HG02759 (cell line): ENCODE measurements at regions not wholly inside any gene's neighbourhood (a gene's known extent, or its start where the extent isn't known, plus 50 kb on each side); places are given as distances from the start of the nearest gene placed in this dataset.

Experiments
- ATAC-seq: cut with Tn5 transposase; IDR thresholded peaks from one replicate; pipeline ENCODE4 v1.9.1; 2021; ENCODE audit warnings: mild to moderate bottlenecking, moderate library complexity; ENCODE audit not compliant: unreplicated experiment

- ATAC-seq: peak; percentile 63
Measured at GRCh38 chr5:107294211-107294550, 376.6 kb downstream of the EFNA5 start.

DNA sequence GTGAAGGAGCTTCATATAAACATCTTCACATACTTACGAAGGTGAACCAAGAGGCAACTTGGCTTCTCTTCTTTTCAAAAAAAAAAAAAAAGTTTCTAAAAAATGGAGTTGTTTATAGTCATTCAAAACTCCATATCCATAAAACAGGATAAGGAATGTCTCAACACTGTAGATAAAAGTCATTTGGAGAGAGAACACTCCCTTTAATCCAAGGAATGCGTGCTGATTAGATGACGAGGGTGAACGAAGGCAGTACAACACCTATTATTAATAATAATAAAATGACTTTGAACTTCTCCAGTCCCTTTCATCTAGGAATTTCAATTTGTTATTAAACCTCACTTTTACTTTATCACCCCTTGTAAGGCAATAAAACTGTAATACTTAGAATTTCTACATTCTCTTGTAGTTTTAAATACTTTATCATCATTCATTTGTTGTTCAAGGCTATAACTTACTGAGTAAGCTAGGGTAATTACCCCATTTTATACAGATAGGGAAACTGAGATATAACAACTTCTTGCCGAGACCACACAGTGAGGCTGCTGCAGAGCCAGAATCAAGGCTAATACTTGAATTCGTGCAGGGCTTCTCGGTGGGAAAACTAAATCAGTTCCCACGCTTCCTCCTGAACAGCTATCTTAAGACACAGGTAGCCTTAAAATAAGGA is 377.1 kb downstream of the EFNA5 start:
- peak; percentile 12 for ATAC-seq

DNA sequence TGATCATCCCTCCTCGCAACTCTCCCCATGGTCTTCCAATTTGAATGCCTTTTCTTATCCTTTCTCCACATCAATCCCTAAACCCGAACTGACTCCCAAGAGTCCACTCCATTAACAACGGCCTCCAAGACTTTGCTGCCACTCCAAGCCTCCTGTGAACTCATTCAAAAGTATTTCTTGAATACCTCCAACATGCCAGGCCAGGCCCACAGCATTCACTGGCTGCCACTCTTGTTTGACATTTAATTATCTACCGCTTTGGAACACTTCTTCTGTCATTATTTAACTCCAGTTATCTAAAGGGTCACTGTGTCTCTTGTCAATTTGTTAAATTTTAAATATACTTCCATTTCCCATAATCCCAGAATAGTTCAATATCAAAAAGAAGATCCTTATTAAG is 378.9 kb downstream of the EFNA5 start:
- no peak for ATAC-seq

- no peak for ATAC-seq
Measured at GRCh38 chr5:107290780-107291398, 379.8 kb downstream of the EFNA5 start.

DNA sequence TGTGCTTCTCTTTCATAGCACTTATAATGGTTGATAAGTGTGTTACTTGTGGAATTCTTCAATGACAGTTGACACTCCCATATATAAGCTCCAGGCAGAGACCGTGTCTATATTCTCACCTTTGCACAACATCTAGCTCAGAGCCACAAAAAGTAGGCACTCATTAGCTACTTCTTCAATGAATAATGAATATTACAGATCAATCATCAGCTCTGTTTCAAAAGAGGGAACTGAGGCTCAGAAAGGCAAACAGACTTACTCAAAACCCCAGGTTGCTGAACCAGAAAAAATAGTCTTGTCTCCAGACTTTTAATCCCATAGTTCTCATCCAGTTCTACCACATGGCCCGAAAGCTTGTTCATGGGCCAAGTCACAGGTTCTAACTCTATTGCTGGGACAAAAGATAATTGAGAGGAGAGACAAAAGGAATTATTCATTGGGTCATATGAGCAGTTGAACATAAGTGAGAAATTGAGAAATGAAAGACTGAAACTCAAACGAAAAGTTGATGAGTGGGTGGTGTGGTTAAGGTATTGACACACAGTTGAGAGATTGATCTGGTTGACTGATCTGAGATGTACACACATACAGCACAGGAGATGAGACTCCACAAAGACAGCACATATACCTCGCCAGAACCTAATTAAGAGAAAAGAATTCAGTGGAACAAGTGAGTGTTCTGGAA is 381.6 kb downstream of the EFNA5 start:
- ATAC-seq: peak; percentile 79

DNA sequence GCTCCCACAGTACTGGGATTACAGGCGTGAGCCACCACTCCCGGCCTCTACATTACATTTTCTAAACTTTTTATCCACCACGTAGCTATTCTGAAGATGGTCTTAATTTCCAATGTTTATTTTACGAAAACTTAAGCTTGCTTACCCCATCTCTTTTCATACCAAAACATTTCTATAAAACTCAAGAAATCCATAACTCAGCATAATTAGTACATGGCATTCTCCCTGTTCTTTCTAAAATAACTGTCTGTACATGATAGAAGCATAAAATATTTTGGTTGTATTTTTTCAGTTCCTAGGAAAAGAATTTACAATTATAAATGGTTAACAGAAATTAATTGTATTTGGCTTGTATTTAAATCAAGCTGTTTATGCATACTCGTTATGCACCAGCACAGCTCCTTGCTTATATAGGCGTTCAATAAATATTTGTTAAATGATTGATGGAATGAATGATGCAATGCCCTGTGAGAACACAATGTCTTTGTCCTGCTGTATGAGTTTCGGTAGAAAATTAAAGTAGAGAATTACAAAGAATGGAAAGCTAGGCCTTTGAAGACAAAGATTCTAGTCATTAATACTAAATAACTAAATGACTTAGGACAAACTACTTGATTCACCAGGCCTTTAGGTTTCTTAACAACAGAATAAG is 384.2 kb downstream of the EFNA5 start:
- ATAC-seq: no peak

DNA sequence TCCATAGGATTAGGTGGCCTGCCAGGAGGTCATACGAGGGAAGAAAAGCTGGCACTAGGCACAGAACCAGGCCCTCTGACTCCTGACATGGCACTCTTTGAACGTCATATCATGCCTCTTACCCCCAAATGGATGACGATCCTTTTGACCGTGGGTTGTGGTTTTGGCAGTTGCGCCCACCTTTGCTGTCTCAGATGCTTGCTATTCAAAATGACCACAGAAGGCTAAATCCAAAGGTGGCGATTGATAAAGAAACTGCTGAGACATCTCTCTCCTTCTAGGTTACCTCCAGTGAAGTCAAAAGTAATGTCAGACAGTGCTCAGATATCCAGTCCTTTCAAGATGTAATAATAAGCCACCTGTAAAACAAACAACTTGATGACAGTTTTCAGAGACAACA is 385.0 kb downstream of the EFNA5 start:
- ATAC-seq: peak; percentile 41

- no peak for ATAC-seq
Measured at GRCh38 chr5:107284822-107285525, 385.8 kb downstream of the EFNA5 start.

DNA sequence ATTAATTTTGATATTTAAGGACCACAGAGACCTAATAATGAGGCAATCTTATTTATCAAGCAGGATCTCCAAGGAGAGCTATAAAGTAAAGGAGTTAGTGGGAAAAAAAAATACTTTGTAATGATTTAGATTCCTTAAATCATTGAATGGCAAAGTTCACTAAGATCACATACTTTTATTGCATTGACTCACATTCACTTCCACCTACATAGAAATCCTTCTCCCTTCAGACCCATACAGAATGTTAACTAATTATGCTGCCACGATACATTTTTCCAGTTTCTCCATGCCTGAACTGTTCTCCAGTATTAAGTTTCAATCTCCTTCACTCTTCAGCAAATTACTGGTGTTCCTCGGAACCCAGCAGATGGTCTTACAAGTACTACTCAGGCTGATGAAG is 388.7 kb downstream of the EFNA5 start:
- ATAC-seq: no peak

DNA sequence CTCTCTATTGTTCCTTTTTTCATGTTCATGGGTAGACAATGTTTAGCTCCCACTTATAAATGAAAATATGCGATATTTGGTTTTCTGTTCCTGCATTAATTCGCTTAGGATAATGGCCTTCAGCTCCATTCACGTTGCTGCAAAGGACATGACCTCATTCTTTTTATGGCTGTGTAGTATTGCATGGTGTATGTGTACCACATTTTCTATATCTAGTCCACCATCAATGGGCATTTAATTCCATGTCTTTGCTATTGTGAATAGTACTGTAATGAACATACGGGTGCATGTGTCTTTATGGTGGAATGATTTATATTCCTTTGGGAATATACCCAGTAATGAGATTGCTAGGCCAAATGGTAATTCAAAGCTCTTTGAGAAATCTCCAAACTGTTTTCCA is 392.0 kb downstream of the EFNA5 start:
- ATAC-seq: no peak

DNA sequence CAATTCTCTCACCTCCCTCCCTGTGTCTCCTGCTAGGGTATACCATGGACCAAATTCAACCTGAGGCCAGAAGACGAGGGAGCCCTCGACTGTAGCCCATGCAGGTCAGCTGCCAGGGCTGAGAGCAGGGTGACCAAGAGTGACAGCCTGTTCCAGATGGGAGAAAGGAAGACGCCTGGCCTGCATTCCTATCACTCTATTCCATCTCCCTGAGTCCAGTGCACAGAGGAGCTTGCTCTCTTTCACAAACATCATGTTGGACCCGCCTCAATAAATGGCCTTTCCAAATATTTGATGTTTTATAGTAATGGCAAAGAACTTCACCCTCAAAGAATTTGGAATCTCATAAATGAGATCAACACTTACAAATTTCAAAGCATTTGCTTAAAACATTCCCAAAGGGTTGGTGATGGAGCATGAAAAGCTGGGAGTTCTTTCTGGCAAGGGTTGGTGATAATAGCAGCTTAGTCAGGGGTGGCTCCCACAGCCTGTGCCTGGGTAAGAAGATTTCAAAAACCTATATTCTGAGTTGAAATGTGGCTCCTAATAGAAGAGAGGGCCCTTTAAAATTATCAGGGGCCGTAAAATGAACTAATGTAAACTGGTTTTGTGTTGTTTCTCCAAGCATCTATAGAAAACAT is 393.1 kb downstream of the EFNA5 start:
- ATAC-seq: no peak

GRCh38 chr5:107275333-107275732 is 395.4 kb downstream of the EFNA5 start:
- ATAC-seq: no peak

- no peak for ATAC-seq
Measured at GRCh38 chr5:107274571-107274970, 396.2 kb downstream of the EFNA5 start.

DNA sequence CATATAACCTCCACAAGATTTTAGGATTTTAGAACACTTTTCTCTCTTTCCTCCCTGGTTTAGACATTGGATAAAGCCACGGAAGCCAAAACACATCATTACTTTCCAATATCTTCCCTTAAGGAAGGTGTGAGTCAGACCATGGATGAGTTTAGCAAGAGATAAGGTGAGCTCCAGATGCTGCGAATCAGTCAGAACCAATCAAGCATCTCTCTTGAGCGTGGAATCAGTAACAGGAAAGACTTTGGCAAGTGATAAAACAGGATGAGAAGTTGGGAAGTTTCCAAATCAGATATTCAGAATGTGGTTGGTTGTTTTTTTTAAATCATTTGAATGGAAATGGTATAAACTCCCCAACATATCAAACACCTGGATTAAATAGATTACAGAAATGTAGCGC is 397.8 kb downstream of the EFNA5 start:
- no peak for ATAC-seq

DNA sequence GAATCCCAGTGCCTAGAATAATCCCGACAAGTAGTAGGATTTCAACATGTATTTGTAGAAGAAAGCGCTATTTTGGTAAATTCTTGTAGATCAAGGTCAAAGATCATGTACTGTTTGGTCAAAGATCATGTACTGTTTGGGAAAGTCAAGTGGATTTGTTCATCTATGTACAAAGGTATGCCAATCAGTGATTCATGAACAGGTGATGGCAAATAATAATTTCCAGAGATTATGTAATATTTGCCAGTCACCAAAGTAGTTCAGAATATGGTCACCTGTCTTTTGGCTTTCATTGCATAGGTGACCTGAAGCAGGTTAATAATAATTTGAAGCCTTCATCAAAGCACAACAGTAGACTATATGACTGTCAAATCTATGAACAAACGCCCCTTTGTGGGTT is 398.2 kb downstream of the EFNA5 start:
- ATAC-seq: no peak

GRCh38 chr5:107271682-107272350 is 398.9 kb downstream of the EFNA5 start:
- ATAC-seq: no peak

- no peak for ATAC-seq
Measured at GRCh38 chr5:107270561-107270960, 400.2 kb downstream of the EFNA5 start.

DNA sequence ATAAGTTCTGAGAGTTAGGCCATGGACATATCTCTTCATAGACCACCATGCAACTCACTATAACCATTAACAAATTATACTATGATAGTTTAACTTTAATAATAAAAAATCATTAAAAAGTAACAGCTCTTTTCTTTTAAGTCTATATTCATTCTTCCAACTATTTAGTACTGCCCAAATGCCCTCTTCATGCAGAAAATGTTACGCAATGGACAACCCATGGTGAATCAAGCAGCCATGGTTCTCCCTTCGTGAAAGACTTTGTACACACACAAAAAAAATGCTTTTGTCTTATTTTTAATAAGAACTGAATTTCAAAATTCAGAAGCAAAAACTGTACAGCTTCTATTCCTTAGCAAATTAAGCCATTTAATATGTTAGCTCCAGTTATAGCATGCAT is 401.1 kb downstream of the EFNA5 start:
- ATAC-seq: no peak

- no peak for ATAC-seq
Measured at GRCh38 chr5:107269256-107269655, 401.5 kb downstream of the EFNA5 start.

DNA sequence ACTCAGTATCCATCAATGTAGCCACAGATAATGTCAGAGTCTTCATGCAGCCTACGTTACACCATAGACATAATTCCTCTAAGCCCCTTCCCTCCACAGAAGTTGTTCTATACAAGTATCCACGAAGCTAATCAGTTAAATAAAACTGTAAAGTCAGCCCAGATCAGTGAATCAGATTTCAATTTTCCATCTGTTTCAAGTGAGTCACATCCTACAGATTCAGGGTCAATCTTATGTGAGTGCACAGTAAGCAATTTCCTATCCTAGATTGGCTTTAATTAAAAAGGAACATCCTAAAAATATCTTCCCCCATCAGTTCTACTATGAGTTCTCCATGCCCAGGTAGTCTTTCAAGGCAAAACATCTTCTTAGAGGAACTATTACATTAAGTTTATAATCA is 402.5 kb downstream of the EFNA5 start:
- no peak for ATAC-seq
